NCI-H748 treated with DMSO at 0.1 percent for 48 hours (cell line): ENCODE measurements at regions not wholly inside any gene's neighbourhood (a gene's known extent, or its start where the extent isn't known, plus 50 kb on each side); places are given as distances from the start of the nearest gene placed in this dataset.
A peak's percentile ranks its signal among the peaks of the same experiment; 100 is the strongest.

Experiments
- DNase-seq: peaks from one replicate; lab custom pipeline; 2025; lab: John Stamatoyannopoulos, UW

DNA sequence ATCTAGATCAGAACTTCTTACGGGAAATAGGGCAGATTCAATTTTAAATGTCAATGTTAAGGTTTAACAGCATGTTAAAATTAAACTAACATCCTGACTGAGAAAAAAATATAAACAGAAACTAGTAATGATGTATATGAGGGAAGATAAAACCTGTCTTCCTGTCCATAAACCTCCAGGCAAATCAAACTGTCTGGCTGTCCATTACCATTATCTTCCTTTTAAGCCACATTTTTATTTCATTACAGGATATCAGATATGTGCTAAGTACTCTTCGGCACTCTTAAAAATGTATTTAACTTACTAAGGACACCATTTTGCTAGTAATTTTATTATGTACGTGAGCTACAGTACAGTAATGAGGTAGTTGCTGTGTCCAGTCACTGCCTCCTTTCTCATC is 1461.7 kb upstream of the ALCAM start:
- no peak for DNase-seq

DNA sequence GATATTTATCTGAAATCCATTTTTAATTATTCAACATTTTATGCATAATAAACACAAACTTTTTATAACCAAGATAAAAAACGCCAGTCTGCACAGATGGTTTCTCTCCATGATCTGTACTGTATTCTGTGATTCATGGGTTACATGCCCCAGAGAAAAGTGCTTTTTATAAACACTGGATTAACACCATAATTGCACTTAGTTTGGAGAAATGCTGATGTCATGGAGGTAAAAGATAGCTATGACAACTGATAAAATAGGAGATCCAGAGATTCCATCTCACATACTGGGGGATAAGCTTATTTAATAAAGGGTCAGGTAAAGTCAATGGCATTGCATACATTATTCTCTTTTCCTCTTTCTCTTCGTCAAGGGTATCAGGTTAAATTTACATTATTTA is 1460.4 kb upstream of the ALCAM start:
- DNase-seq: no peak

DNA sequence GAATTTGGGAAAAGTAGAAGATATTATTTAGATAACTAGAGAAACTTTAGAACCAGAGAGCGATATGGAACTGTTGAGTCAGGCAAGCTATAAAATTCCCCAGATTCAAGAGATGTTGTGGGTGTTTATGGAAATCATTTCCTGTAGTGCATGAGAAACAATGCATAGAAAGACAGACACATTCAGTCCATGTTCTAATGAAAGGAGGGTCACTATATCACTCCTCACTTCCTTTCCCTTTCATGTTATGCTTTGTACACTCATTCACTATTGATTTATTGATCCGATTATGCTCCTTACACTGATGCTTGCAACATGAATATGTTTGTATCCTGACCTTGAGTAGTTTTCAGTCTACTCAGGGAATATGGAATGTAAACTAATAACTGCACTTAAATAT is 1459.9 kb upstream of the ALCAM start:
- DNase-seq: no peak

DNA sequence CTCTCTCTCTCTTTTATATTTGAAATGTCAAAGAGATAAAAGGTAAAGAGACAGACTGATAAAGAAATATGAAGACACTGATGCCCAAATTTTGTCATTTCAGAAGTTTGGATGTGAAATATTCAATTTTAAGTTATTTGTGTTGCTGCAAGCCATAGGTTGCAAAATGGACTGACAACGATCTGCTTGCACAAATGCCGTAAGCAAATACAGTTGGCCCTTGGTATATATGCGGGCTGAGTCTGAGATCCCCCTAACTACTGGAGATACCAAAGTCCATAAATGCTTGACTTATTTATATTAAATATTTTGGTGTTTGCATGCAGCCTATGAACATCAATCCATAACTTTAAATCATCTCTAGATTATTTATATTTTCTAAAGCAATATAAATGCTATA is 1459.1 kb upstream of the ALCAM start:
- no peak for DNase-seq

DNA sequence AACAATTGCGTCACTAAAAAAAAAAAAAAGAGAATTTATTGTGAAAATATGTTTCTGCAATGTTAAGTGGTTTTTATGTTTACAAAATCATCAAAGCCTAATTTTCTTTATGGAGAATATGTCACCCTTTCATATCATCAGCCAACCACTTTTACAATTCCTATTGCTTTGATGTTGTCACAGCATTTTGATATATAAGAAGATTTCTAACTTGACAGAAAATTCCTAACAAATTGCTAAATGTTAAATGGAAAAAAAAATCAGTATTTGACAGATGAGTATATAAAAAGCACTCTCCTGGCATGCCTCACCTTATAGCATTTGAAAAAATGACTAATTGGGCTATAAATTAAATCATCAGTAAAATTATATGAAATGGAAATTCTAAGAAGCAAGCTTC is 1457.3 kb upstream of the ALCAM start:
- DNase-seq: no peak

DNA sequence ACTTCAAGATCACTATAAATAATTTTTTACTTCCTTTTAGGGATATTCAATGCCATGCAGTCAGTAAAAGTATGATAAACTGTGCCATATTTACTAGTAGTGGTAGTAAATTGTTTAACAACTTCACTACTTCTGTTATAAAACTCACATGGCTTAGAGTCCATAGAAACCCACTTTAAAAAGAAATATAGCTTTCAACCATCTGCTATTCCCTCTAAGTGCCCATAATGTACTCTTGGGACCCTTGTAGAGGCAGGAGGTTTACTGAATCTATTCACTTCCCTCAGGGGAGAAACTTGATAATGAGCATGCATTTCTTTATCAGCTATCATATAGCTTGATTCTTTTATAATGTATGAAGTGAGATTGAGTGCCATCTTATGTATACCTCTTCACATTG is 1448.4 kb upstream of the ALCAM start:
- DNase-seq: no peak

DNA sequence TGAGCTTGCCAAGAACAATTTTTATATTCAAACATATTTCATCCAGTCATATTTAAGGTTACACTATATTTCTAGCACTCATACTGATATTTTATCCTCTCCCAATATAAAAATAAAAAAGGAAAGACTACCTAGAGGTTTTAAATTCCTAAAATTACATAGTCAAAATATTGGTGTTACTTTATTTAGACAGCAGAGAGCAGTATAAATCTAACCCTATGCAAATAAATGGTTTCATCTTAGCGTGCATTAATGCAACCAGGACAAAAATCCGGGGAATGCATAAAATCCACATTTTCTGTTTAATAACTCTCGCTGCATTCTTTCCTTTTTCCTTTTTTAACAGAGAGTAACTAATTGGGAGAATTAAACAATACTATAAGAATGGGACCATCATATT is 1447.4 kb upstream of the ALCAM start:
- DNase-seq: no peak

DNA sequence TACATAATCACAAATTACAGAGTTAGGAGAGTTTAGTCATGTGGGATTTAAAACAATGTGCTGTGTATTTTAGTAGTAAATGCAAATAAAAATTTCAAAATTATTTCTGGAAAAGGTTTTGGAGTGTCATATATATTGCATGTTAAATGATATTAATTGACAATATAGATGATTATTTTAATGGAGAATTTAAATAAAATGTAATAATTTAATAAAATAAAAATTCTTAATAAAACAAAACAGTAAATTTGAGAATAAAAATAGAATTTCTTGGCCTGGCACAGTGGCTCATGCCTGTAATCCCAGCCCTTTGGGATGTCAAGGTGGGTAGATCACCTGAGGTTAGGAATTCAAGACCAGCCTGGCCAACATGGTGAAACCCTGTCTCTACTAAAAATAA is 1442.8 kb upstream of the ALCAM start:
- no peak for DNase-seq

DNA sequence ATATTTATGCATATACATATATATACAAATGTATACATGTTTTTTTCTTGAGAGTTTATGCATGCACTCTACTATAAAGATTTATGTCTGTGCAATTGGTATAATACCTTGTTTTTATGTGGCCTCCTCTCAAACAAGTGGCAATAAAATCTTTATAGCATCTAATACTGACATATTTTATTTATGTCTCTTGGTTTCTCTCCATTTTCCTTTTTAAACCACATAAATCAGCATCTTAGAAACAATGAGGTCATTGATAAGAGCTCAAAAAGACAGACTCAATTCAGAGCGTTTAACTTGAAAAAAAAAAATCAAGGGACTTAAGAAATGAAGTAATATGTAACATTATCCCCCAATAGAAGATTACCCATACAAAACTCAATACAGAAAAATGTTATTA is 1442.2 kb upstream of the ALCAM start:
- DNase-seq: no peak

DNA sequence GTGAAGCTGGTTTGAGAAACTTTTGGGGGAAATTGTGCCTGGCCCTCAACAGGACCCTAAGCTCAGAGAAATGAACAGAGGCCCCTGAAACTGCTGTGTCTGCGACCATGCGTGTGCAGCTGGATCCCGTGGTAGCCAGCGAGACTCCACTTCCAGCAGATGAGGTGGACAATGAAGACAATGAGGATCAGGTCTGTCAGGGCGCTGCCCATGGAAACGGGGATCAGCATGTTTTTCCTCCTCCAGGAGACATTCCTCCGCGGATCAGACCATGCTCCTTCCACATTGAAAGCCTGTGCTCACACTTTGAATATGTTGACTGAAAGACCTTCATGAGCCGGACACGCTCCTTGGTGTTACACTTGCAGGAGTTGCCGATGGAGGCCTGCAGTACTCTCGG is 1439.8 kb upstream of the ALCAM start:
- DNase-seq: no peak

DNA sequence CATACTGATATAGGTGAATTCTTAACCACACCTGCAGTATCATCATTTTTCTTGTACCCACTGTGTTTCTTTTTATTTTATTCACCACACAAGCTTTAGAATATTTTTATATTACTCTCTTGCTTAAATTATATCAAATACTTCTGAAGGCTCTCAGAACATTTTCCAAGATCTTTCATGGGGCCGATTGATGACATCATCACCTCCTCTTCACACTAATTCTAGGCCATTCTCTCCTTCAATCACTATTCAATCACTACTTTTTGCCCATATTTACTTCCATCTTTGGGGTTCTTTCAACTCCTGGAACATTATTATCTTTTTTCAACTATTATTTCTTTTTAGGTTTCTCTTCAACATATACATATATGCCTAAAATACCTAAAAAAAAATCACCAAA is 1438.8 kb upstream of the ALCAM start:
- DNase-seq: no peak

DNA sequence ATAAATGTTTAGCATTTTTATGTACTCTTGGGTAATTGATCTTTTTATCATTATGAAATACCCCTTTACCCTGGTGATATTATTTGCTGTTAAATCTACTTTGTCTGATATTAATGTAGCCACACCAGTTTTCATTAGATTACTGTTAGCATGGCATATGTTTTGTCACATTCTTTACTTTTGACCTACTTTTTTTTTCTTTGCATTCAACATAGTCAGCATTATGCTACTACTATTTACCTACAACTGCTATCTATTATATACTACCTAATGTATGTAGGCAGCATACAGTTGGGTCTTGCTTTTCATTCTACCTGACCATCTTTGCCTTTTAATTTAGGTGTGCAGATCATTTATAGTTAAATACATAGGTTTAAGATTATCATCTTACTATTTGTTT is 1429.6 kb upstream of the ALCAM start:
- DNase-seq: no peak

DNA sequence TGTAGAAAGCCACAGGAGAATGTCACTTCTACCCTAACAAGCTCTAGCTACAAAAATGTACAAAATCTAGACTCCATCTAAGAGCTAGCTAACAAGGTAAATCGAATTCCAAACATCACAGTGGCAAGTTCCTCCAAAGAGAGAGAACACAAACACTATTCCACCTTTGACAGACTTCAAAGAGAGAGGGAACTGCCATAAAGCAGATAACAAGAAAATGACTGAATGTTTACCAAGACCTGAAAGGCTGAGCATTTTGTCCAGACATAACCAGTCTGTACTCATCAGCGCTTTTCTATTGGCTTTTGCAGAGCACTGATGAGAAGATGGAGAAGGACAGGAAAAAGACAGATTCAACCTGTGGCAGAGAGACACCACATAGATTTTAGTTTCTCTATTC is 1419.6 kb upstream of the ALCAM start:
- DNase-seq: no peak

DNA sequence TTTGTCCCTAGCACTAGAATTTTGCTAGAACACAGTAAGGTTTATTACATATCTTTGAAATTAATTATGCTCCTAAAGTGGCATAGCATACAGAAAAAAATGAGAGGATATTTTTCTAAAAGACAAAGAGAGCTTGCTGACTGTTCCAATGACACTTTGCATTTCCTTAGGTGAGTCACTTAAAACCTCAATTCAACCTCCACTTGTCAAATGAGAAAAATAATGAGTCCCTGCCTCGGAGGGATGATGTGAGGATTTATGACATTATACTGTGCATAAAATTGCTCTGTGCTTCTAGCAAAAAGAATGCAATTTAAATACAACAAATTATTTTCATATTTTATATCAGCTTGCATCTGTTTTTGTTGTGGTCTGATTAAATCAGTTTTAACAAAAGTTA is 1417.0 kb upstream of the ALCAM start:
- DNase-seq: no peak

DNA sequence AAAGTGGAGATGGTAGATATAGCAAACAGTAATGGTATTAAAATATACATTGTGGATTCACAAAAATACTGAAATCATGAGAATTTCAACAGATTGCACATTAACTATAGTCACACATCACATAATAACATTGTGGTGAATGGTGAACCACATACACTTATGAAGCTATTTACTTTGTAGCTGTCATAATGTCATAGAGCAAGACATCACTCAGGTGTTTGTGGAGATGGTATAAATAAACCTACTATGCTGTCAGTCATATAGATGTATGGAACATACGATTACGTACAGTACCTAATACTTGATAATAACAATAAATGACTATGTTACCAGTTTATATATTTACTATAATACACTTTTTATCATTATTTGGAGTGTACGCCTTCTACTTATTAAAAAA is 1416.0 kb upstream of the ALCAM start:
- no peak for DNase-seq

DNA sequence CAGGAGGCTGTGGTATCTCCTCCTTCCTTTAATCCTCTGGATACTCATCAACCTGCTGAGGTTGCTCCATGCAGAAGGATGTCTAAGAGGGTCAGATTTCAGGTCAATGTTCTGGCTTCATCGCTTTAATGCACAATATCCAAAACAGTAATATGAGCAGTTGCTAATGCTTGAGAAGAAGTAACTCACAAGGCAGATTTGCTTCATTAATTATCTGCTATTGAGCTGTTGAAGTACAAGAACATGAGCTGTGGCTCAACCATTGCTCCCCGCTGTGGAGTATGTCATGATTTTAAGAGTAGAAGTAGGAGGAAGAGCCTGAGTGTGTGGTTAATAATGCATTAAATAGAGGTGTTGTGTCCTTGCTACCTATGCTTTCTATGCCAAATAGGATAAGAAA is 1412.9 kb upstream of the ALCAM start:
- DNase-seq: no peak

DNA sequence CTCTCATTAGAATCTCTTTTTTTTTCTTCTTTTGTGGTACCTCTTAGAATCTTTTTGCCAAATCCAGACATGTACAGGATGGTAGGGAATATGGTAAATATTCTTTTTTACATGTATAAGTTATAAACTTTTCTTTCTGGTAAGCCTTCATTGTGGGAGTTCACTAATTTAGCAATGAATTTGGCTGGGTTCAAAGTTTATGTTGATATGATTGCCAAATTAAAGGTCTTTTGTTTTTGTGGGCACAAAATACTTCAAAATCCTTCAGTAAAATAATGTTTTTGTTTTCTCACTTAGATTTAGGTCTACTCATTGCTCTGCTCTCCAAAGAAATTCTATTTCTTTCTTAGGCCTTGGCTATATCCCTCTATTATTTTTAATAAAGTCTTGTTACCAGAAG is 1405.9 kb upstream of the ALCAM start:
- no peak for DNase-seq

DNA sequence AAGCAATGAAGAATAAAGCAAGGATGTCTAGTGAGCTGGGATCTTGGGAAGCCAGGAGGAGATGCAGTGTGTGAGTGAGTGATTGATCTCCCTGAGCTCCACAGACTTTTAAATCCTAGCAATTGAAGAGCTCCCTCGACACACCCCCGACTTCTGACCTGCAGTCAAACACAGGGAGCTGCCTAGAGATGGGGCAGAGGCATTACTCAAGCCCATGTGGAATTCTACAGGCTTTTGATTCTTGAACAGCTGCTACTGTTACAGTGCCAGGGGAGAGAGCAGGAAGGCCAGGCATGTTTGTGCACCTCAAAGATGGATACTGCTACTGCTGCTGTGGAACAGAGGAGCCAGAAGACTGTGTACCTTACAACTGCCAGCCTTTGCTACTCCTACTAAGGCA is 1403.1 kb upstream of the ALCAM start:
- DNase-seq: no peak

DNA sequence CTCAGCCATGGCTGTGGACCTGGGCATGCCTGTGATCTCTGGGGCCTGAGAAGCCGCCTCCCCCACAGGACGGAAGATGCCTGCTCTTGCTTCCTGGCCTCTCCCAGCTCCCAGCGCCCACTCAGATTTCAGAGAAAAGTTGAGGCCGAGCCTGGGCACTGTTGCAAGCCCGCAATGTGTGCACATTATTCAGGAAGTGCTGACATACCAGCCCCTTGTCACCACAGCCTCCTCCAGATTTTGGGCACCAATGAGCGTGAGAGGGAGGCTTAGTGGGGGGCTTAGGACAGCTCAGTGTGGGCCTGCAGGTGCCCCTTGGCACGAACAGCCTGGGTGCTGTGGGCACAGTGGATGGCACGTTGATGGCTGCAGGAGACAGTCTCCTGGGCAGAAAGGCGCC is 1400.9 kb upstream of the ALCAM start:
- DNase-seq: no peak

DNA sequence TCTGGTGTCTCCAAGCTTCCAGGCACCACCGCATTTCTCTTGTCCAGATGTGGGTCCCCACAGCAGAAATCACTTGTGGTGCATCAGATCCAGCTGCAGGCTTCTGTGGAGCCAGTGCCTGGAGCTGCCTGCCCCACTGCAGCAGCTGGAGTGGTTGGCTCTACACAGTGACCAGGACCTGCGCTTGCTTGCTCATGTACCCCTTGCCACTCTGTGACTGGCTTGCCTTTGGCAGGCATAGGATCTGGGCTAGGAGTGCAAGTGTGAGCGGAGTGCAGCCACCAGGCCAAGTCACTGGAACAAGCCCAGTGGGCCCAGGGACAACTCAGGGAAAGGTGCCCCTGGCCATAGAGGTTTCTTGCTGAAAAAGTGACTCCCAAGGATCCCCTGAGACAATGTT is 1400.0 kb upstream of the ALCAM start:
- no peak for DNase-seq

DNA sequence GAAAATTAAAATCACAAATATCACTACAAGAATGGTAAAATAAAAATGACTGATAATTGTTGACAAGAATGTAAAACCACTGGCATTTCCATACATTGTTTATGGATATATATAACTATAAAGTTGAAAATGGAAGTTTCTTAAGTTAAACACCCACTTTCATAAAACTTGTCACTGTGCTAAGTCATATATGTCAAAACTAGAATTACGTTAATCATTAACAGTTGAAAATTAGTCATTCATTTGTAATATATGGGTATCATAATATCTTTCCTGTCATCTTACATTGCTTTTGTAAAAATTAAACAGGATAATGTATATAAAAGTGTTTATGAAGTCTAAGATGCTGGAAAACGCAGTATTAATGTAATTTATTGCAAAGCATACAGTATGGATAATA is 1398.6 kb upstream of the ALCAM start:
- no peak for DNase-seq

DNA sequence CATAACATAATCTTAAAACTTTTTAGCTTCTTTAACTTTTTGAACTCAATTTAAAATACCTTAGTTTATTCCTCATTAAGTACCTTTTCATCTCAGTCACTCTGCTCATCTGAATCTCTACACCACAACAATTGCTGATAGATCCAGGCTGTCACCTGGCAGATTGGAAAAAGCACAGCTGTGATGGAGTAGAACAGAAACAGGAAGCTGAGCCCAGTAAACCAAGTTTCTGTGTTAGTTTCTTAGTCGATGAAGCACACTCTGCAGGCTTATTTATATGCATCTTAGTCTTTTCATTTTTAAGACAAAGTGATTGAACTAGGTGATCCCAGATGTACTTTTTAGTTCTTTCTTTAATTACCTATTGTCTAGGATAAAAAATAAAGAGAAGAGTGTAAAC is 1398.0 kb upstream of the ALCAM start:
- no peak for DNase-seq

DNA sequence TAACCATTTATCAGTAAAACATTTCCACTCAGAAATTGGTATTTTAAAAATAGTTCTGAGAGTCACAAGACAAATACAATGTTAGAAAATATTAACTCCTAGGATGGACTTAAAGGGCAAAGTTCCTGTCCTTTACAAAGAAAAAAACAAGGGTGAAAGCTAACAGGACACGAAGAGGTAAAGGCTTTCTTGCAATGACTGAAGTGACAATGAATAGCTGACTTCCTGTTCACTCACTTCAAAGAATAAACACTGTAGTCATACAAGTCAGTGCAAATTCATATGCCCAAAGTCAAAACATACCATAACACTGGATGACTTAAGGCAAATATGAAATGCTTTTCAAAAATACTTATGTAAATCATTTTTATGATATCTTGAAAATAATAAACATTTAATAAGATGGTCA is 1389.8 kb upstream of the ALCAM start:
- DNase-seq: no peak

DNA sequence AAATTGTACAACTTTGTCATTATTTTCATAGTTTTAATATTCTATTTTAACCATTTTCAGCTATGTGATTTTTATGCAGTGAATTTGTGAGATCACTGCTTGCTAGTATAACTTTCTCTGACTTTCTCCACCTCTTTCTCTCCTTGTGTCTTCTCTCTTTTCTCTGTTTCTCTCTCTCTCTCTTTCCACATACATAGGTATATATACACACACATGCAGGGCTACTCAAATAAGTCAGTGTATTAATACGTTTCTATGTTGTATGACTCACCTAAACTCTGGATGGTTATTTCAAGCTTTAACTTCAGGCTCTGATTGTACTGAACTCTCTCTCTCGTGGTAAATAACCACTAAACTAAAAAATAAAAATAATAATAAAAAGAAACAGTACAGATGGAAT is 1389.3 kb upstream of the ALCAM start:
- DNase-seq: no peak

DNA sequence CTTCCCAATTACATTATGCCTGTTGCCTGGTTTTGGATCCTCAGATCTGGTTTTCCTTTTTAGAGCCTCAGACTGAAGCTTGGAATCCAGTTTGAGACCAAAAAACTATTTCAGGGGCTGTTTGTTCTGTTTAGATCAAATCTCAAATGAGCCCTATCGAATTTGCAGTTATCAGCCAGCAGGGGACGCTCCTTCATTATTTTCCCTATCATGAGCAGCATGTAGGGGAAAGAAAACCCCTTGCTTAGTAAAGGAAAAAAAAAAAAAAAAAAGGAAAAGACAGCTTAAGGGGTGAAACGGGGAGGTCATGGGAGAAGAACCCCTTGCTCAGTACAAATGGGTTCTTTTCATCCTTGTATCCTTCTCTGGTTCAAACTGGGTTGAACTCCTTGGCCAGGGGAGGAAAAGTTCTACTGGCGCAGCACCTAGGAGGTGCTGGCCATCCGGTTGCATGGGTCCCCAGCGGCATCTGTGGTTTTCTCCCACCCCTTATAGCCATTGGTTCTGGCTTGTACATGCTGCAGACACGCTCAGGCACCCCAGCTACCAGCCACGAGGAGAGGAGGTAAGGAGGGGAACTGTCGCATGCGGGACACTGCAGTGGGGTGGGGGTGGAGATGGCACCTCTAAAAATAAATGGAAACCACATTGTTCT is 1375.1 kb upstream of the ALCAM start:
- DNase-seq: peak; percentile 13
